ENCODE measurements at regions not wholly inside any gene's neighbourhood (a gene's known extent, or its start where the extent isn't known, plus 50 kb on each side); places are given as distances from the start of the nearest gene placed in this dataset.
"Not testable (repeated sequence)": the region's sequence is repeated elsewhere in the genome, so short reads cannot be mapped to it uniquely, and the experiment has no call there.

GRCh38 chr11:129764204-129764603 lies 51.4 kb upstream of the TMEM45B start:
- not testable (repeated sequence) for H3K9me3 ChIP-seq (ENCODE audit: low read length); H3K9ac ChIP-seq (ENCODE audit: low read length); H3K4me1 ChIP-seq (ENCODE audit: insufficient read depth, low read length); H3K27ac ChIP-seq (ENCODE audit: low read depth, low read length); H3K4me3 ChIP-seq (ENCODE audit: low read depth in 1 of 2, low read length in 2 of 2); H3K36me3 ChIP-seq (ENCODE audit: insufficient read depth, low read length); H3K27me3 ChIP-seq (ENCODE audit: control insufficient read depth in 1 of 2, insufficient read depth in 2 of 2, low read length in 2 of 2)

Data from muscle layer of colon (tissue), 2 donors.